Midbrain (tissue), 1 donor: ENCODE measurements at regions not wholly inside any gene's neighbourhood (a gene's known extent, or its start where the extent isn't known, plus 50 kb on each side); places are given as distances from the start of the nearest gene placed in this dataset.
"Not testable (repeated sequence)": the region's sequence is repeated elsewhere in the genome, so short reads cannot be mapped to it uniquely, and the experiment has no call there.

ENCODE experiments used
- DNase-seq: peaks from one replicate; lab custom pipeline; 2025; lab: John Stamatoyannopoulos, UW

DNA sequence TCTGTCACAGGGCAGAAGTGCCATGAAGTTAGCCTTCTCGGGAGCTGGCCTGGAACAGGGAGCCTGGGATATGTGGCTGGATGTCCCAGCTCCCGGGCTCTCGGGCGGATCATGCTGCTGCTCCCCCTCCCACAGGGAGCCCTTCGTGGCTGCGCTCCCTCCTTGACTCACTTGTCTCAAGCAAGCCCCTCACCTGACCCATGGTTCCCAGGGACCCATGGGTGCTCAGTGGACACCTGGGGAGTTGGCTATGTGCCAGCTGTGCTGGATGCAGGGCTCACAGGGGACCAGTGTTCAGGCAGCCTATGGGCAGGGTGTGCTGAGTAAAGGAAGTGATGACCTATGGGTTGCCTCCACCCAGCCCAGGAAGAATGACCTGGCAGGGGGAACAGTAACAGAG, 213.1 kb upstream of the SGCG start:
- no peak for DNase-seq

DNA sequence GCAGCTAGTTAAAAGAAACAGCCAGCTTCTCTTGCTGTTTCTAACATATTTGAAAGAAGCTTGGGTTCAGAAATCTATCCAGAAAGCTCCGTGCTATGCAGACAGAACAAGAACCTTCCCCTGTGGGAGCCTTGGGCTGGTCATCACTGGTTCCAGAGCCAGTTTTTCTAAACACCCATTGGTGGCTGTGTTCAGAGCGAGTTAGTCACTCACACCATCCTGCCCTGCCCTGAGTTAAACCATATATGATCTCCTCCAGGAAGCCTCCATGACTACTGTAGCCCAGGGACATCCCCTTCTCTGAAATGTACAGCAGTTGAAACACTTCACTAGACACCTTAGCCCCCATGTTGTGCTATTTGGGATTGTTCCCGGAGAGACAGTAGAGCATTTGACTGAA, 200.8 kb upstream of the SGCG start:
- no peak for DNase-seq

DNA sequence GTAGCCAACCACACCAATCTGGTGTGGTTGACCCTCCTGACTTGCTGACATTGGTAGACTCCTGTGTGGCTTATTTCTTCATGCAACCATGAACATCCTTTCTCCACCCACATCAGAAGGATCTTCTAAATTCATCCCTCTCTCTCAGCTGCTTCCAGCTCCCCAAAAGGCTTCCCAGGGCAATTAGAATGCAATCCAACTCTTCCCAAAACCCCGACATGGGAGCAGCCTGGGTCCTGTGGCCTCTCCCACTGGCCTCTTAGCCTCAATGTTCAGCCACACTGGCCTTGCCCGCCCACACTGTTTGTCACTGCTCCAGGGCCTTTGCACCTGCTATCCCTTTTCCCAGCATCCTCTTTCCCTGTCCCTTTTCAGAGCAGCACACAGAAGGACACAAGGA, 199.8 kb upstream of the SGCG start:
- no peak for DNase-seq

DNA sequence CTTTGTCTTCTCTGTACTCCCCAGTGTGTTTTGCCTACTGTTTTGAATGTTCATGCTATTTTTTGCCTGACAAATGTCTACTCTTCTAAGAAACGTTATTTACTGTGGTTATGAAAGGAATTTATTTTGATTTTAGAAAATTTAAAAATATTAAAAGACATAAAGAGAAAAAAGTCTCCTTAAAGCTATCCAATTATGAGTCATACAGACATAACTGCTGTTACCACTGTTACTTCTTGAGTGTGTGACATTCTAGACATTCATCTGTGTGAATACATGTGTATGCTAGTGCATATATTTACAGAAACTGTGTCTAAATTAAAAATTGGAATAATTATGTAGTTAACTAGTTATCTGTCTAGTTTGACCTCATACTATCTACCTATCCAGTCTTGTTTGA, 187.6 kb upstream of the SGCG start:
- DNase-seq, result no peak

DNA sequence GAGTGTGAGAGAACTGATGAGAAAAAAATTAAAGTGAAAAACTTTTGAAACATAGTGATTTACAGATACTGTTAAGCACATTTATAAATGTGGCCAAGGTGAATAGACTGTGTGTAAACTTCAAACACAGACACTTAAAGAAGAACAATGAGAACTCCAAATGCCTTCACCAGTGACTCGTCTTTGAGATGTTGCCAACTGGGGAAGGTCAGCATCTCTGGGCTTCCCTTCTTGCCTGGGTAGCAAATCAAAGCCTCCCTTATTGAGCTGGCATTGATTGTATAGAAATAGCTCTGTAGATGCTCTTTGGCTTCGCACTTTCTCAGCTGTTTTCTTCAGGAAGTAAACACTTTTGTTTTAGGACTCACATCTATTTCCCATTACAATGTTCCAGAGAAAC, 177.3 kb upstream of the SGCG start:
- DNase-seq, result no peak

DNA sequence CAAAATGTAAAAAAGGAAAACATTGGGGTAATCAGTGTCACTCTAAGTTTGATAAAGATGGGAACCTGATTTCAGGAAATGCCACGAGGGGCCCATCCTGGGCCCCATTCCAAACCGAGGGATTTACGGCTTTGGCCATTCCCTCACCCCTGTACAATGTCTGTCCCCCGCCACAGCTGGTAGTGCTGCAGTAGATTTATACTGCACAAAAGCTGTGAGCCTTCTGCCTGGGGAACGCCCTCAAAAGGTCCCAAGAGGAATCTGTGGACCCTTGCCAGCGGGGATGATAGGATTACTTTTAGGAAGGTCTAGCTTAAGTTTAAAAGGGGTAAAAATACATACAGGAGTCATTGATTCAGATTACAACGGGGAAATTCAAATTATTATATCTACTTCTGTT, 173.4 kb upstream of the SGCG start:
- no peak for DNase-seq

DNA sequence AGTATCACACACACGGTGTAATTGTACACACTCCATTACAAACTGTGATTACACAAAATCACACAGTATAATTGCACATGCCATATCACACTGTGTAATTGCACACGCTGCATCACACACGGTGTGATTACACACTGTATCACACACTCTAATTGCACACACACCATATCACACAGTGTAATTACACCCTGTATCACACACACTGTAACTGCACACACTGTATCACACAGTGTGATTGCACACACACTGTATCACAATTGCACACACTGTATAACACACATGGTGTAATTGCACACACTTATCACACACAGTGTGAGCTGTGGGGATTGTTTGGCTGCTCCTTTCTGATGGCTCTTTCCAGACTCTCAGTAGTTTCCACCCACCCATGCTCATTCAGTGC, 162.6 kb upstream of the SGCG start:
- DNase-seq, result no peak

DNA sequence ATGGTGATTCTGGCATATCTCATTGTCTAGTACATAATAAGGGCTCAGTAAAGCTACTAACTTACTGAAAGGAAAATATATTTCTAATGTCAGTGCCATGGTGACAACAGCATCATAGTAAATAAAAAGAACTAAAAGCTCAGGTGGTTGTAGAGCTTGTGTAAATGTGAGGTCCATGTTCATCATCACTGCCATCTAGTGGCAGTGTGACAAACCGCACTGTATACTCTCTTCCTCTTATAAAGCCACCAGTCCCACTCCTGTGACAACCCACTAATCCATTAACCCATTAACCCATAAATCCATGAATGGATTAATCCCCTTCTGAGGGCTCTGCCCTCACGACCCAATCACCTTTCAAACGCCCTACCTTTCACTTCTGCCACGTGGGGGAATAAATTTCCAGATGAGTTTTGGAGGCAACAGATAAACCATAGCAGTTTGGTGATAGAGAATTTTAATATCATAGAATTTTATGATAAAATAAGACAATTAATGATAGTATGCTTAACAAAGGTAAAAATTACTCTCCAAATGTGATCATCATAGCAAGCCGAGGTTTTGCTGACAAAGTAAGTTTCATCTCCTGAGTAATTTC, 160.4 kb upstream of the SGCG start:
- DNase-seq, result peak; percentile 39

DNA sequence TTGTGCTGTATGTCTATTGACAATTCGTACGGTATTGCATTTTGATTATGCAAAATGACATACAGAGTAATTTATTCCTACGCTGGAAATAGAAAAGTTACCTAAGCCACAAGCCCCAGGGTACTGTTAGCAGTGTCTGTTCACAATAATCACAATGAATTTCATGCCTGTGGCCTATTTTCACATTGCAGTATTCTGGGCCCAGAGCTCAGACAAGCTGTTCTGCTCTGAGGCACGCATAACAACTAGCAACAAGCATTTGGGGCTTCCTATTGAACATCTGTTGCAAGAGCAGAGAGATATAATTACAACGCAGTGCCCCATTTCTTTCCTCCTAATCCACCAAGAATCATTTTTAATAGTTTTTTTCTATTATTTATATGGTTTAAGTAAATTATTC, 158.9 kb upstream of the SGCG start:
- no peak for DNase-seq

DNA sequence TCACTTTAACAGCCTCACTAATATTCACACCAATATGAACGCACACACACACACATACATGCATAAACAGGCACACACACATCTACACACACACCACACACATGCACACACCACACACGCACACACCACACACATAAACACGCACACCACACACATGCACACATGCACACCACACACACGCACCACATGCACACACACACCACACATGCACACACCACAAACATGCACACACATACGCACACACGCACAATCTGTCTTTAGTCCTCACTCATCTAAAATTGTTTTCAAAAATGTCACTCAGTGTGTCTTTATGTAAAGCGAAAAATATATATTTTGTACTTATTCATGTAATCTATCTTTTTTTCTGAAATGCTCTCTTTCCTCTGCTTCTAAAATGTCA, 158.1 kb upstream of the SGCG start:
- DNase-seq, result no peak

DNA sequence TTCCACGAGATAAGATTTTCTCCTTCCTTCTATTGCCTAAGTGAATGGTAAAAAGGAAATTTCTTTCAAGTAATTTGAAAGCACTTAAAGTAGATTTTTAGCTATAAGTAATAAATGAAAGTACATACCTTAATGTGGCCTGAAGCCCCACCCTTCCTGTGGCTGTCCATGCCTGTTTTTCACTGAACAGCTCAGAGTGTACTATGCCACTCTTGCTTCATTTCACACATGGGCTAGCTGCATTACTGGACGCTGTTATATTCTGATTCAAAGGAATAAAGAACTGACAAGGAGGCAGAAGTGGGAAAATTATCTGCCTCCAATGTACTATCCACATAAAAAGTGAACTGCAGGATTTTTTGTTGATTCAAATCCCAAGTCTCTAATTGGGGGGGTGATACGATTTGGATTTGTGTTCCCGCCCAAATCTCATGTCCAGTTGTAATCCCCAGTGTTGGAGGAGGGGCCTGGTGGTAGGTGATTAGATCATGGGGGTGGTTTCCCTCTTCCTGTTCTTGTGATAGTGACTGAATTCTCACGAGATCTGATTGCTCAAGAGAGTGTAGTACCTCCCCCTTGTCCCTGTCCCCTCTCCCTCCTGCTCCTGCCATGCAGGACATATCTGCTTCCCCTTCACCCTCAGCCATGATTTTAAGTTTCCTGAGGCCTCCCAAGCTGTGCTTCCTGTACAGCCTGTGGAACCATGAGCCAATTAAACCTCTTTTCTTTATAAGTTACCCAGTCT, 154.7 kb upstream of the SGCG start:
- no peak for DNase-seq

DNA sequence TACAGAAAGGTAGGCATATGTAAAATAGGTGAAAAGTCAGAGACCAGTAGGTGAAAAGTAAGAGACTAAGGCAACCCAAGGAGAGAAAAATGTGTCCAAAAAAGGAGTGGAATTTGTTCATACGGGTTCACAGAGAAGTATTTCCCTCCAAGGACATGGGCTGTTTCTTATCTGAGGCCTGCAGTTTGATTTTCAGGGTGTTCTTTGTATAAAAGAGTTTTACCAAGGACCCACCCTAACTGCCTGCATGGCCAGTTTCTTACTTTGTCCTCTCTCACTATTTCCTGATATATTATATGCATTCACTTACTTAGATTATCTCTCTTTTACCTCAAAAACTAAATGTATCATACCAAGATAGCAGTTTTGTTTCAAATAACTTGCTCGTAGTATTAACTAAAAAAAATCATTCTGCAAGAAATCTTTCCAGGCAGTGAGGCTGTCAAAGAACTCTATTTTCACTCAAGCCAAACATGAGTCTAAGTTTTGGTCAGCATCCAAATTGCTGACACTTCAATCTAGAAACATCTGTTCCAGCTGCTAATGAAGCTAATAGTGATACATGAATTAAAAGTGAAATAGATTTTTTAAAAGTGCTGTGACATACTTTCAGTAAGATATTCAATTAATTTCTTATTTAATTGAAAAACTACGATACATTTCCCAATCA, 141.4 kb upstream of the SGCG start:
- no peak for DNase-seq

DNA sequence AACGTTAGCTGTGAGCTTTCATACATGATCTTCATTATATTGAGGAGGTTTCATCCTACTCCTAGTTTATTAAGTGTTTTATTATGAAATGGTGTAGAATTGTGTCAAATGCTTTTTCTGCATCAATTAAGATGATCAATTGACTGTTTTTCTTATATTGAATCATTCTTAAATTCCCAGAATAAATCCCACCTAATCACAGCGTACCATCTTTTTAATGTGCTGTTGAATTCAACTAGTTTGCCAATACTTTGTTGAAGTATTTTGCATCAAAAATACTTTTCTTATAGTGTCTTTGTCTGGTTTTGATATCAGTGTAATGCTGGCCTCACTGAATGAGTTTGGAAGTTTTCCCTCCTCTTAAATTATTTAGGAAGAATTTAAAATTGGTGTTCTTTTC, 138.6 kb upstream of the SGCG start:
- no peak for DNase-seq

DNA sequence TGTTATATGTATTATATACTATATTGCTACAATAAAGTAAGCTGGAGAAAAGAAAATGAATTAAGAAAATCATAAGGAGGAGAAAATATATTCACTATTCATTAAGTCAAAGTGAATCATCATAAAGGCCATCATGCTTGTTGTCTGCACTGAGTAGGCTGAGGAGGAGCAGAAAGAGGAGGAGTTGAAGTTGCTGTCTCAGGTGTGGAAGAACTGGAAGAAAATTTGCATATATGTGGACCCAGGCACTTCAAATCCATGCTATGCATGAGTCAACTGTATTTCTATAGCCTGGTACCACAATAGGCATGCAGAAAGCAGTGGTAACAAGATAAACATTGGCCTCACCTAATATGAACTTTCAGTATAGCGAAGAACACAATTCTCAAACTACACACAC, 135.9 kb upstream of the SGCG start:
- DNase-seq, result no peak

DNA sequence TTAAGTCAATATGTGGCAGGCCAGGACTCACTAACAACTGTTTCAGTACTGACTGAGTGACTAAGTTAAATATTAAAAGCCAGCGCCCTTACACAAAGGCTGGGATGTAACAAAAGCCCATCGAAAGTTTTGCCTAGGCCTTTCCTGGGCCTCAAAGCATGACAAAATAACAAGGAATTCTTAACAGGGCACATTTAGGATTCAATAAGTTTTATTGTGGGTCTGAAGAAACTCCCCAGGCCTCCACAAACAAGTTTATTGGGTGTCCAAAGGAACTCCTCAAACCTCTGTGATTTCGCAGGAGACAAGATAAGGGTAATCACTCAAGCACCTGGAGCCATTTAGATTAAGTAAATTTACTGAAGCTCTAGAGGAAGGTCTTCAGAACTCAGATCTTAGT, 130.7 kb upstream of the SGCG start:
- DNase-seq, result no peak

DNA sequence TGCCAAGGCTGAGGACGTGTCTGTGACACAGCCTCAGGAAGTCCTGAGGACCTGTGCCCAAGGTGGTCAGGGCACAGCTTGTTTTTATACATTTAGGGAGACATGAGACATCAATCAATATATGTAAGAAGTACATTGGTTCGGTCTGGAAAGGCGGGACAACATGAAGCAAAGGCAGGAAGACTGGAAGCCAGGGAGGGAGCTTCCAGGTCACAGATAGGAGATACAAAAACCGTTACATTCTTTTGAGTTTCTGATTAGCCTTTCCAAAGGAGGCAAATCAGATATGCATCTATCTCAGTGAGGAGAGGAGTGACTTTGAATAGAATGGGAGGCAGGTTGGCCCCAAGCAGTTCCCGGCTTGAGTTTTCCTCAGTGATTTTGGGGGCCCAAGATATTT, 127.1 kb upstream of the SGCG start:
- DNase-seq, result not testable (repeated sequence)

DNA sequence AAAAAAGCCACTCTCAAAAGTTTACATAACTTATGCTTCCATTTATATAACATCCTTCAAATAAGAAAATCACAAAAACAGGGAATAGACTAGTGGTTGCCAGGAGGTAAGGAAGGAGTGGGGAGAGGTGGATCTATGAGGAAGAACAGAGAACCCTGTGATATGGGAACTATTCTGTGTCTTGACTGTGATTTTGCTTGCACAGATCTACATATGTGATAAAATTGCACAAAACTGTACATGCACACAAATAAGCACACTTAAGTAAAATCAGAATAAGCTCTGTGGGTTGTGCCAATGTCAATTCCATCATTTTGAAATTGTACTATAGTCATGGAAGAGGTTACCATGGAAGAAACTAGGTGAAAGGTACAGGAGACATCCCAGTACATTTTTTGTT, 121.6 kb upstream of the SGCG start:
- no peak for DNase-seq

DNA sequence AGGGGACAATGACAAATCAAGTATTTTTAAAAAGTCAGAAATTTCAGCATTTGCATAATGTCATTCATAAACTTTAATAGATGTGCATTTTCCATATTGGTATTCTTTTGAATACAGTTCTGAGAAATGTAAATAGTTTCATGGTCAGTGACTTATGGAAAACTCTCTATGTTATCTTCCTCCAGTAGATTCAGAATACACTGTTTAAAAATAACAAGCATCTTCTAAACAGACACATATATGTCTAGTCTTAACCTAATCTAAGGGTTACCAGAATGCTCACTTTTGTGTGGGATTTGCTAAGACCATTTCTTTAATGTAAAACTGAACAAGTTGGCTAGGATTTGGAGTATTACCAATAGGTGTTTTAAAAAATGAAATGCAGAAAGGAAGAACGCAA, 119.8 kb upstream of the SGCG start:
- no peak for DNase-seq

DNA sequence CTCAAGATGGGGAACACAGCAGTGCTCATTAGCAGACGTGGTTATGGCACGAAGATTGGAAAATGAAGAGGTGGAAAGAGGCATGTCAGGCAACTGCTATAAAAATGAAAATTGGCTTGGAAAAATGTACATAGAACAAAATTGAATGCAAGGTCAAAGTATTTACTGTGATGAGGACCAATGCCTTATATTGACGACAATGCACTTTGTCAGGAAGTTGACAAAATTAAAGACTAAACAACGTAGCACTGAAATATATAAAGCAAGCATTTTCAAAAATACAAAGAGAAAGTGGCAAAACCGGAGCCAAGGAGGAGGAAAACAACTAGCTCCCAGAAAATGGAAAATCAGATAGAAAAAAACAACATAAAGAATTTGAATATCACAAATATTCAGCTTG, 113.7 kb upstream of the SGCG start:
- no peak for DNase-seq

DNA sequence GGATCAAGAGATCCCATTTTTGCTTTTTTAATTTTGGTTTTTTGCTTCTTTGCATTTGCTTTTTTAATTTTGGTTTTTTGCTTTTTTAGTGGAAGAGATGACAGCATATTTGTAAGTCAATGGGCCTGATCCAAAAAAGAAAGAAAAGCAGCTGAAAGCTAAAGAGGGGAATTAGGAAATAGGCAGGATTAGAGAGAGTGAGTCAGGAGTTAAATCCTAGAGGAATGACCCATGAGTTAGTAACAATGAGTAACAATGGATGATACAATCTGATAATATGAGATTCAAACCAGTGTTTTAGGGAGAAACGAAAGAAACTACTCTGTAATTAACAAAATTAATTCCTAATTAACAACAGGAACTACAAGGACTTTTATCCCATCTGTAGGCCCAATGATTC, 111.2 kb upstream of the SGCG start:
- DNase-seq, result no peak

DNA sequence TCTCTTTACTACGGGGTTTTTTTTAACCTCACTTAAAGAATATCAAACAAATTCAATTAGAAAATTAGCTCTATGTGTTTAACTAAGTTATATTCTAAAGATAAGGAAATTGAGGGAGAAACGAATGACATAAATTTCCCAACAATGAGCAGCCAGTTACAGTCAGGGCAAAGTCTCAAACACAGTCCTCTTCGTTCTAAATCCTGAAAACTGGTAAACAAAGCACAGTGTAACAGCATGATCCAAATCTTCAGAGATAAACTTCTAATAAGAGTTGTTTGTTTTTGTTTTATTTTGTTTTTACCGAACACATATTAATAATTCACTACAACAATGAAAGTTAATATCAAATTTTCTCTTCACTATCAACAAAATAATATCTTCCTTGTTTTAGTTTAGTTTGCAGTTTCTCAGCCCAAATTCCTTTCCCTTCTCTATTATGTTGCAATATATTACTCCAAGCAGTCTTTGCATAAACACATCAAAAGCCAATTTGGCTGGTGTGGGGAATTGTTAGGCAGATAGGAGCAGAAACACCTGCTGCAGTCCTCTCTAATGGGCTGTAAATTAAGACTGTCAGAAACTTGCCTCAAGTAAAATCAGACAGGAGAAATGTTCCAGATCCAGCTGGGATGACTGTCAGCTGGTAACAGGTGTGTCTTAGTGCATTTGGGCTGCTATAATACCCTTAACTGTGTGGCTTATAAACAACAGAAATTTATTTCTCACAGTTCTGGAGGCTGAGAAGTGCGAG, 106.5 kb upstream of the SGCG start:
- DNase-seq, result no peak

DNA sequence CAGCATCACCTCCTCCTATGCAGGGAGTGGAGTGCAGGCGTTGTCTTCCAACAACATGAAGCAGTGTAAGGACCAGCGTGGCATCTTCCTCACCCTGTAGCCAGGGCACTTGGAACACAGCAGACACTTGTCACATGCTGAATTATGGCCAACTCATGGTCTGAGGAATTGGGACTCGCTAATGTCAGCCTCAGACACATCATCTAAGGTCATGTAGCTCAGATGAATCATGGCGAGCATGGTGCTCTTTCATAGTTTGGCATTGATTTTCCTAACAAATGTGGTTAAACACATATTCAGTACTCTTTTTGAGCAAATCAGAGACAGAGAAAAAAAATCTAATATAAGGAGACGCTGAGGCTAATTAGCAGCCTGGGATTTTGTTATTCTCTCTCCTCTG, 99.6 kb upstream of the SGCG start:
- no peak for DNase-seq

DNA sequence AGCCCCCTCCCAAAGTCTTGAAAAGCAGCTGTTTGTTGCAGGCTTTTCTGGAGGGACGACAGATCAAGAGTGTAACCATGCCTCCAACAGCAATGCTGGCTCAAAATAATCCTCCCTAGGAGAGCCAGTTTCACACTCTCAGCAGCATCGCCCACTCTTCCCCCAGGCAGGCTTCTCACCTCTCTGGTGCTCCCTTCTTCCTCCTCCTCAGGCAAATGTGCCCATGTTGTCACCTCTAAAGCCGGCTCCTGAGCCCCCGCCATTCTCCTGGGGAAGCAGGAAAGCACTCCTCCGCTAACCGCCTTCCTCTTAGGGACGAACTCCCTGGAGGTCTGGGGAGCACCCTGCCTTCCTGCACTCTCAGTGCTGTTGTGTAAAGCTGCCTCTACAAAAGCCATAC, 98.9 kb upstream of the SGCG start:
- no peak for DNase-seq
